Epithelial cell of proximal tubule (primary cell): ENCODE measurements at regions not wholly inside any gene's neighbourhood (a gene's known extent, or its start where the extent isn't known, plus 50 kb on each side); places are given as distances from the start of the nearest gene placed in this dataset.

ENCODE experiments used
- DNase-seq: peaks from one replicate; pipeline ENCODE4 v3.0.0-alpha.2; 2011; ENCODE audit warnings: low read depth
- H3K4me3 ChIP-seq: 2 replicates; pipeline ENCODE4 v1.5.1; 2011; ENCODE audit warnings: low read depth, mild to moderate bottlenecking, low read length
- TF ChIP-seq, protein P1 (sequence below): conservative IDR thresholded peaks from 2 replicates; pipeline ENCODE4 v1.5.1; 2012; ENCODE audit warnings: low read depth, mild to moderate bottlenecking, low read length

DNA sequence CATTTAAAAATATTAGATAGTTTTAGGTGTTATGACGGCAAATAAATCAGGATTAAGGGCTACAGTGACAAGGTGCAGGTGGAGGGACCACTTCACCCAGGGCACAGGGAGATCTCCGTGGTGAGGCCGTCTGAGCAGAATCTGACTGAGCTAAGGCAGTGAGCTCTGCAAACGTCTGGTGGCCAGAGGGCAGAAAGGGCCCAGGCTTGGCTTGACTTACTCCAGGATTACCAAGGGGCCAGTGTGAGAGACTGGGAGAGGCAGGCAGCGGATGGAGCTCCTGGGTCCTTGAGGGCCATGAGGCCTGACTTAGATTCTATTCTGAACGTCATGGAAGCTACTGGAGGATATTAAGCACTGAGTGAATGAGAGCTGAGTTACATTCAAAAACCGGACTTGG is 125.9 kb upstream of the B3GAT1 start:
- H3K4me3 ChIP-seq = no peak overlapping the region
- DNase-seq = no peak
- TF ChIP-seq, protein P1, sequence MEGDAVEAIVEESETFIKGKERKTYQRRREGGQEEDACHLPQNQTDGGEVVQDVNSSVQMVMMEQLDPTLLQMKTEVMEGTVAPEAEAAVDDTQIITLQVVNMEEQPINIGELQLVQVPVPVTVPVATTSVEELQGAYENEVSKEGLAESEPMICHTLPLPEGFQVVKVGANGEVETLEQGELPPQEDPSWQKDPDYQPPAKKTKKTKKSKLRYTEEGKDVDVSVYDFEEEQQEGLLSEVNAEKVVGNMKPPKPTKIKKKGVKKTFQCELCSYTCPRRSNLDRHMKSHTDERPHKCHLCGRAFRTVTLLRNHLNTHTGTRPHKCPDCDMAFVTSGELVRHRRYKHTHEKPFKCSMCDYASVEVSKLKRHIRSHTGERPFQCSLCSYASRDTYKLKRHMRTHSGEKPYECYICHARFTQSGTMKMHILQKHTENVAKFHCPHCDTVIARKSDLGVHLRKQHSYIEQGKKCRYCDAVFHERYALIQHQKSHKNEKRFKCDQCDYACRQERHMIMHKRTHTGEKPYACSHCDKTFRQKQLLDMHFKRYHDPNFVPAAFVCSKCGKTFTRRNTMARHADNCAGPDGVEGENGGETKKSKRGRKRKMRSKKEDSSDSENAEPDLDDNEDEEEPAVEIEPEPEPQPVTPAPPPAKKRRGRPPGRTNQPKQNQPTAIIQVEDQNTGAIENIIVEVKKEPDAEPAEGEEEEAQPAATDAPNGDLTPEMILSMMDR = no peak

DNA sequence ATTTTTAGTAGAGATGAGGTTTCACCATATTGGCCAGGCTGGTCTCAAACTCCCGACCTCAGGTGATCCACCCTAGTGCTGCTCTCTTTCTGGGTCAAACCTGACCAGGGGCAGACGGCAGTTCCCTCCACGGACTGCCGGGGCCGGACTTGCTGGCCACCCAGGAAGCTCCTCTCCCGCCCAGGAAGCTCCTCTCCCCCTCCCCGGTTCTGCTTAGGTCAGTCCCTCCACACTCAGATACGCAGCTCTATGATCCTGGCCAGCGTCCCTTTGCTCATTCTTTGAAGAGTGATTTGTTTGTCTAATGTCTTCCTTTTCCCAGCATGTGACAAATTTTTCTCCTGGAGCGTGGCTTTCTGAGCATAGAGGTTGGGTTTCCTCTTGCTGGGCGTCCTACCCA is 125.3 kb upstream of the B3GAT1 start:
- TF ChIP-seq, protein P1 = no peak
- DNase-seq = no peak
- H3K4me3 ChIP-seq = no peak overlapping the region

DNA sequence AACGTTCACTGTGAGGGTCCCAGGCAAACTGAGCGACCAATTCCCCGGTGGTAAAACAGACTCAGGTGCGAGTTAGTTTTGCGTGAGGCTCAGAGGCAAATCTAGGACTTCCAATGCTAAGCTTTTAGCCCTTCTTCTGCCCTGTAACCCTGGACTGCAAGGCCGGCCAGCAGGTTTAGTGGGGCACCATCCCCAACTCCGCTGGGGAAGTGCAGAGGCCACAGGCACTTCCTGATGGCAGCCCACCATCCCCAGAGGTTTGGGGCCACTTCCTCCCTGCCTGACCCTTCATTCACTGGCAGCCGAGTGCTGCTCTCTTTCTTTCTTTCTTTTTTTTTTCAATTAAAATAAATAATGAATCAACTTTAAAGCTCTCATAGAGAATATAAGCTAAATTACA is 124.6 kb upstream of the B3GAT1 start:
- DNase-seq = no peak
- no peak overlapping the region for H3K4me3 ChIP-seq
- TF ChIP-seq, protein P1 = no peak

DNA sequence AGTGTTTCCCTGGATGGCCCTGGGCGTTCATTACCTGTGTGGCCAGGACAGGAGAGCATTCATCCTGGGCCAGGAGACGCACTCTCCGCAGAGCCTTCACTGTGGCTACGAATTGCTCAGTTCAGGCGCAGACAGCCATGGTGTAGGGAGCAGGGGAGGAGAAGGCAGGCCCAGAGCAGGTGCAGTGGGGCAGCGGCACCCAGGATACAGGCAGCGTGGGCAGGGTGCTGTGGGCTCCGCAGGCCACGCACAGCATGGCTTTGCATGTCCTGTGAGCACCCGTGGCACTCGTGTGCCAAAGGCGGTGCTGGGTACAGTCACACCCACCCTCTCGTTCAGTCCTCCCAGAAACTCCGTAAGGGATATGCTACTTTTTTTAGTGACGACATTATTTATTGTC is 124.2 kb upstream of the B3GAT1 start:
- H3K4me3 ChIP-seq = no peak overlapping the region
- TF ChIP-seq, protein P1 = no peak
- no peak for DNase-seq

DNA sequence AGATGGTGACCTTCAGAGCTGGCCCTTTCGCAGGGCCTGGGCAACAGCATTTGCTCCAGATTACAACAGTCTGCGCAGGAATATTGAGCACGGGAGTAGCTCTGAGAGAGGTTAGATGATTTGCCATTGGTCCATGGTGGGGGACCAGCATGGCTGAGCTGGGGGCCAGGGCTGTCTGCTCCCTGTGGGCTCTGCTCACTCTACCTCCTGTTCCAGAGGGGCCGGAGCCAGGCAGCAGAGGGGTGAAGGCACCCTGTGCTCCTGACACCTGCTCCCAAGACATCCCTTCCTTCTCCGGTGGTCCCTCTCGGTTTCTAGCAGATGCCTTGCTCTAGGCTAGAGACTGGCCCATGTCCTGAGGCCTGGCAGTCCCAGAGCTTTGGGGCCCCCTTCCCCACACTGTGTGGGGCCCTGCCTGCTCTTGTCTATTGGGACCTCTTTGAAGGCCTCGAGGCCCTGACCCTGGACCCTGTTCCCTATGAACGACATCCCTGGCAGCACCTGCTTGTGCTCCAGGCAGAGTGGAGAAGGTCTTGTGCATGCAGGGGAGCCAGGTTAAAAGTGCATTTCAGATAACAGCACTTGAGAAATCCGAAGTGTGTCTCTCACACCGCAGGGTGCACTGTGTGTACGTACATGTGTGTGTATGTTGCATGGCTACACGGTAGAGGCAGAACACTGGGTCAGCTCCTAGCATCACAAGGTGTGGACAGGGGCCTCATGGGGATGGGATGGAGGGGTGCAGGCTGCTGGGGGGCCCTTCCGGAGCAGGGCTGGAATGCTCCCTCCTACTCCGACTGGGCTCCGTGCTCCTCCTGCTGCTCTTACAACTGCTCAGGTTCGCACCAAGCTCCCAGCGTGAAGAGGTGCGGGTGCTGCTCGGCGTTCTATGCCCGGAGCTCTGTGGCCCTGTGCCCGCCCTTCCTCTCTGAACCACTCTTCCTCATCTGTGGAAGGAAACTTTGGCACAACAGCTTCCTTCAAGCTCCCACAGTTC is 123.3 kb upstream of the B3GAT1 start:
- no peak overlapping the region for H3K4me3 ChIP-seq
- TF ChIP-seq, protein P1 = no peak
- no peak for DNase-seq

DNA sequence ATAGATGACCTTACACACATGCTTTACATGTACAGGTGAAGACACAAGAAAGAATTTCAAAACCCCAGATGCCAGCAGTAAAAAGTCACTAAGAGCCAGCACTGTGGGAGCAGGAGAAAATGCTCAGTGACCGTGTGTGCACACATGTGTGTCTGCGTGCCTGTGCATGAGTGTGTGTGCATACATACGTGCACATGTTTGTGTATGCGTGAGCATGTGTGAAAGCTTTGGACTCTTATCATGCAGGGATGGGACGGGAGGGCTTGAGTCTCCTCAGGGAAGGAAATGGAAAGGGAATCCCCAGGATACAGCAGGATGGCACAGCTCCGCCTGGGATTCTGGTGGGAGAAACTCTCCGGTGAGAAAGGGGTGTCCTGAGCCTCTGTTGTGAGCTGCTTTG is 121.5 kb upstream of the B3GAT1 start:
- H3K4me3 ChIP-seq = no peak overlapping the region

More for the DNA sequence above, 121.5 kb upstream of the B3GAT1 start:
- TF ChIP-seq, protein P1 = no peak
- no peak for DNase-seq
